ENCODE measurements at regions not wholly inside any gene's neighbourhood (a gene's known extent, or its start where the extent isn't known, plus 50 kb on each side); places are given as distances from the start of the nearest gene placed in this dataset.

- Histone ChIP-seq H3K36me3 (no peaks in the 10 kb centered on the region), H3K27ac (no peak overlapping the region), H3K27me3 (no peaks in the 10 kb centered on the region), H3K9me3 (no peaks in the 10 kb centered on the region), H3K4me3 (no peak overlapping the region), H3K4me1 (peaks cover 8% of the 10 kb centered on the region)
- no peak for TF ChIP-seq POLR2AphosphoS5 (IDR thresholded peaks at IDR 0.05; ENCODE audit: insufficient read depth in 1 of 2, low read depth in 1 of 2)
- no peak for TF ChIP-seq POLR2A (IDR thresholded peaks at IDR 0.05)
- no peak for TF ChIP-seq CTCF (IDR thresholded peaks at IDR 0.05)
- intact Hi-C loops (cut with DNase I): no loop called here
- peak; percentile 60 to 77 for DNase-seq (ENCODE audit: extremely low spot score in 2 of 2)
Observed at GRCh38 chr15:31270767-31271166, 55.9 kb upstream of the KLF13 start.

- peak; percentile 34 to 52 for DNase-seq (ENCODE audit: extremely low spot score in 2 of 2)
- intact Hi-C loops (cut with DNase I): no loop called here
Observed at GRCh38 chr15:31271224-31271635, 55.4 kb upstream of the KLF13 start.

GRCh38 chr15:31271711-31272557 lies 54.7 kb upstream of the KLF13 start:
- Histone ChIP-seq H3K27me3 (no peaks in the 10 kb centered on the region), H3K4me3 (no peak overlapping the region), H3K36me3 (no peaks in the 10 kb centered on the region), H3K9me3 (no peaks in the 10 kb centered on the region), H3K27ac (no peak overlapping the region), H3K4me1 (peaks cover 5% of the 10 kb centered on the region)
- DNase-seq (ENCODE audit: extremely low spot score in 2 of 2): peak; percentile 70 to 91
- TF ChIP-seq POLR2A (IDR thresholded peaks at IDR 0.05) (no peak), CTCF (IDR thresholded peaks at IDR 0.05) (no peak), POLR2AphosphoS5 (IDR thresholded peaks at IDR 0.05; ENCODE audit: insufficient read depth in 1 of 2, low read depth in 1 of 2) (no peak)
- intact Hi-C loops (cut with DNase I): no loop called here

More at GRCh38 chr15:31271224-31271635, 55.4 kb upstream of the KLF13 start:
- no peak for TF ChIP-seq CTCF (IDR thresholded peaks at IDR 0.05)
- TF ChIP-seq POLR2AphosphoS5 (IDR thresholded peaks at IDR 0.05; ENCODE audit: insufficient read depth in 1 of 2, low read depth in 1 of 2): no peak
- no peak for TF ChIP-seq POLR2A (IDR thresholded peaks at IDR 0.05)
- H3K27me3 ChIP-seq: no peaks in the 10 kb centered on the region
- no peaks in the 10 kb centered on the region for H3K36me3 ChIP-seq
- H3K9me3 ChIP-seq: no peaks in the 10 kb centered on the region
- H3K4me1 ChIP-seq: peaks cover 5% of the 10 kb centered on the region
- no peak overlapping the region for H3K27ac ChIP-seq
- H3K4me3 ChIP-seq: no peak overlapping the region

GRCh38 chr15:31272558-31273257 lies 53.9 kb upstream of the KLF13 start:
- peak; percentile 82 to 84 for DNase-seq (ENCODE audit: extremely low spot score in 2 of 2)
- H3K4me1 ChIP-seq: peaks cover 5% of the 10 kb centered on the region
- intact Hi-C loops (cut with DNase I): no loop called here
- no peak for TF ChIP-seq CTCF (IDR thresholded peaks at IDR 0.05)
- no peak for TF ChIP-seq POLR2A (IDR thresholded peaks at IDR 0.05)
- no peak for TF ChIP-seq POLR2AphosphoS5 (IDR thresholded peaks at IDR 0.05; ENCODE audit: insufficient read depth in 1 of 2, low read depth in 1 of 2)
- no peaks in the 10 kb centered on the region for H3K36me3 ChIP-seq
- no peaks in the 10 kb centered on the region for H3K27me3 ChIP-seq
- H3K27ac ChIP-seq: no peak overlapping the region
- no peaks in the 10 kb centered on the region for H3K9me3 ChIP-seq
- no peak overlapping the region for H3K4me3 ChIP-seq
